GM19328 (cell line): ENCODE measurements at regions not wholly inside any gene's neighbourhood (a gene's known extent, or its start where the extent isn't known, plus 50 kb on each side); places are given as distances from the start of the nearest gene placed in this dataset.

ENCODE experiments used
- ATAC-seq: cut with Tn5 transposase; IDR thresholded peaks from one replicate; pipeline ENCODE4 v1.9.1; 2021; ENCODE audit warnings: mild to moderate bottlenecking, moderate library complexity; ENCODE audit not compliant: unreplicated experiment

DNA sequence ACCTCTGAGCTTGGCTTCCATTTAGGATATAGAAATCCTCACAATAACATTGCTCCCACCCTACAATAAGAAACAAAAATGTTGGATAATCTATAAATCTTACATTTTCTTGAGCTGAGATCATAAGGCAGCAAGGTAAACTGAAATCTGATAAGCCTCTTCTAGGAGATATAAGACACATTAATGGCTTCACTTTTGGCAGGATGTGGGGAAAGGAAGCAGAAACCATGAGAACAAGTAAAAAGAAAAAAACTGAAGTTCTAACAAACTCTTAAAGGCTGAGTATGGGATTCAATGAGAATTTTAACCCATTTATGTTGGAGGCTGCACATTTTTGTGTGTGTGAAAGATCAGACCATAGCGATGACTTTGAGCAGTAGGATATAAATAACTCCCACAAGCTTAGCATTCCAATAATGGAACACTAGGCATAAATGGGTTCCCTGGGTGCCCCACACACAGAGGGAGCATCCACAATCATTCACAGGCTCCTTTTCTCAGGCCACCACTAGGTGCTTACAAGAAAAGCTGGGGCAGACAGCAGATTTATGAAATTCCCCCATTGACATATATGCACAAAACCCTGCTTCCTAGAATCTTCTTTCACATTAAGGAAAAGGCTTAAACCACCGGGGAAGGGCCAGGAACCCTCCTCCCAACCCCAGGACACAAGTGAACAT, 564.9 kb upstream of the MGMT start:
- no peak for ATAC-seq

DNA sequence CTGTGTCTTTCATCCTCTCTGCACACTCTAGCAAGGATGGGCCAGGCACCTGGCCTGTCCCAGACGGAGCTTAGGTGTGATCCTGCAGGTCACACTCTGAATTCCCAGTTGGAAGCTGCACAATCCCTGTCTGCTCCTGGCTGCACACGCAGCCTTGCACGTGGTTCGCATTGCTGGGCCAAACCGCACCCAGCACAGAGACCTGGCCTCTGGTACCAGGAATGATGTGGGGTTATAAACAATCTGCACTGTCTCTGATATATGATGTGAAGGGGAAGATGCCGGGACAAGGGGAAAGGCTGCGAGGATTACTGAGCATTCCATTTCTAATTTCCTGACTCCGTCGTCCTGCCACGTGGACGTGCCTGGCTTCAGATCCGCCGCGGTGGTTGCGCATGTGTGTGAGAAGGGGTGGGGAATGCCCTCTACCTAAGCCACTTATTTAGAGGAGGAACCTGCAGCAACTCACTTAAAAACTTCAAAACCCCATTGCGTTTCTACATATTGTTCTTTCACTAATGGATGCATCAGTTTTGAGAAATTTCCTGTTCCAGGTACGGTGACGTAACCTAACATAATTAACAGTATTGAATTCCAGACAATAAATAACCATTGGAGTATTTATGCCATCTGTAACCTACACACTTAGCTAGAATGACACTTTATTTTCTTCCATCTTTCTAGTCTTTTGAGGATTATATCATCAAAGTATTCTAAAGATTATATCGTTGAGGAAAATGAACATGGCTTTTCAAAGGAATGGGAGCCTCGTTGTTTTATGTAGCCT, 559.7 kb upstream of the MGMT start:
- ATAC-seq: no peak

- no peak for ATAC-seq
Observed at GRCh38 chr10:128908099-128908498, 558.9 kb upstream of the MGMT start.

DNA sequence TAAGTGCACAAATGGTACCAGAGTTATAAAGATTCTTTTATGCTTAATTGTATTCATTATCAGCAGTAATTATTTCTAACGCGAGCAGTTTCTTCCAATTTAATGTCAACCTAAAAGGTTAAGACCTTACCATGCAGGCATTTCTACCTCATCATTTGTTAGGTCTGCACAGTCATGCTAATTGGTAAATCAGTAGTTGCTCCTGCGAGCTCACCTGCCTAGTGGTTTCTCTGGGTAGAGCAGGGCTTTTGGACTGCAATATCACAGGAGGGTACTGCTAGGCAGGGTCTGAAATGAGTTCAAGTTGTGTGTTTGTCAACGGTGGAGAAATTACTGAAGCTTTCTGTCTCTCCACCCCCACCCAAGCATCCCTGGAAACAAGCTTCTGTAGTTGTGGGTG, 558.5 kb upstream of the MGMT start:
- no peak for ATAC-seq

- no peak for ATAC-seq
Observed at GRCh38 chr10:128912568-128913311, 554.3 kb upstream of the MGMT start.

GRCh38 chr10:128914681-128915080, 552.4 kb upstream of the MGMT start:
- ATAC-seq: no peak

DNA sequence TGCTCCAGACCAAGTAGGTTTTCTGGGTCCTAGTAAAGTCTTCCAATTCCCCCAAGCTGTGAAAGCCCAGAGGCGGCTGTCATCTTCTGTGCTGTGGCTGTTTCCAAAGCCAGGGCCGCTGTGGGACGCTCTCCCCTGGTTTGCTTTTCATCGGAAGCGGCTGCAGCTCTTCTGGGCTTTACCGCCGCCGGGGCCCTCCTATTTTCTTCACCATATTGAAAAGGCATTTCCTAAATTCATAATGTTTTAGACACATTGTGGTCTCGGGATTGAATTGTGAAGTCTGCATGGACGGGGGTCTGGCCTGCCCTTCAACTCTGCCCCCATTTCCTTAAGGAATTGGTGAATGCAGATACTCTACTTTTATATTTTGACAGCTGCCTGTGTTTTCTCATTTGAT, 551.4 kb upstream of the MGMT start:
- ATAC-seq: no peak

DNA sequence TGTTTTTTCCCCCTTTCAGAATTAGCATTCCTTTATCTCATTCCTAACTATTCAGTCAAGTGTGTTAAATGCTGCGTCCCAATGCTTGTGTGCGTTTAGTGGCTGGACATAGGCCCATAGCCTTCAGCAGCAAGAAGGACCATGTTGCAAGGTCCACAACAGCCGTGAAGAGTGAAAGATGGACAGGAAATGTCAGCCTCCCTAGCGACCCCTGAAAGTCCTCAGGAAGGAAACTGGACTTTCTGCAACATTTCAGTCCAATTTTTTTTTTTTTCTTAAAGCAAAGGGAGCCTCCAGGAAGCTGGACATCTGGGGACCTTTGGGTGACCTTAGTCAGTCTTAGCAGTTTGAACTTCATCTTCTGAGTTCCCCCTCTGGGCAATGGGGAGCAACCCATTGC, 550.7 kb upstream of the MGMT start:
- ATAC-seq: no peak

DNA sequence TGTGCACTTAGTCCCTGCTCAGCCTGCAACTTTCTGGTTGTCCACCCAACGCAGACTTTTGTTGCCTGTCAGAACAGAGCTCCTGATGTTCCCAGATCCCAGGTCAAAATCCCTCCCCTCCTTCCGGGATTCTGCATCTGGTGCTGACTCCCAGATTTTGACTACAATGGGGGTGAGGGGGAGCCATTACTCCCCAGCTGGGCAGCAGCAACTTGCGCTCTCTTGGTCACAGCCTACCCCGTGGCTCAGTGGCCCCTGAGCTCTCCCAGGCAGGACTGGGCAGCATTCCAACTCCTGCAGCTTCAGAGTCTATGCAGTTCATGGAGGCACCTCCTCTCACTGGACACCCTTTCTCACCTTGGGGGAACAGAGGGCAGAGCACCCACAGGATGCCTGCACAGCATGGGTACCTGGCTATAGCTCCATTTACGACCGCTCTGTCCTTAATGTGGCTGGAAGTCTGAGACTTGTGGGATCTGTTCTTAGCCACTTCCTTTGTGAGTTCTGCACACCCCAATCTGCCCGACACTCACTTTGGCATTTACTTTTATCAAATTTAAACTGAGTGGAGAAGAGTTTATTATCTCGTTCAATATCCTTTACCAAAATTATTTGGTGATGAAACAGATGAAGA, 545.5 kb upstream of the MGMT start:
- ATAC-seq: no peak

DNA sequence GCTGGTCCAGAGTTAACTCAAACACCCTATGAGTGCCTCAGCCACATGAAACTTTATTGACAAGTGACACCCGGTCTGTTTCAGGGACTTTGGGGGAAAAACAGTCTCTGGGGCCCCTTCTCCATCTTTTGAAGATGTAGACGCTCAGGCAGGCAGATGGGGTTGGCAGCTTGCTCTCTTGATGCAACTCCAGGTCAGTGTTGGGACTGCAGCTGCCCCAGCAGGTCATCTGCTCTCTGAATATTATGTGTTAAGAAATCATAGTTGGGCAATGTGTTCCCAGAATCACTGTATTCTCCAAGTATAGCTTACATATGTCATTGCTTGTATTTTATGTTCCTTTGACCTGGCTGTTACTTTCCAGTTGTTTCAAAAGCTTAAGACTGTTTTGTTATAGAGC, 544.9 kb upstream of the MGMT start:
- no peak for ATAC-seq

- no peak for ATAC-seq
Observed at GRCh38 chr10:128922619-128923196, 544.3 kb upstream of the MGMT start.

- no peak for ATAC-seq
Observed at GRCh38 chr10:128924918-128925317, 542.1 kb upstream of the MGMT start.

DNA sequence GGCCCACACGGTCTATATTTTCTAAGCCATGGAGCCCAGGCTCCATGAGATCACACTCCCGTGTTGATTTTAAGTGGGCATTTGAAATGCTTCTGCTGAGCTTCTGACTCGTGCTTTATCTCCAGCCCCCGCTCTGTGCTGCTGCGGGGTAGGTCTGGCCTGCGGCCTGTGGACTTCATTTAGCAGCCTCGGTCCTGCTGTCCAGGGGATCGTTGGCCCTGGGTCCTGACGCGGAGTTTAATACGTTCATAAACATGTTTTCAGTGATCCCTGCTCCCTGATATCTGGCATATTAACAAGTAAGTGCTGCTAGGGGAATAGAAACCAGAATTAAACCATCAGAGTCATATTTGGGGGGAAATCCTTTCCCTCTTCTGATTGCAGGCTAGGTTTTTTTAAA, 540.3 kb upstream of the MGMT start:
- no peak for ATAC-seq

DNA sequence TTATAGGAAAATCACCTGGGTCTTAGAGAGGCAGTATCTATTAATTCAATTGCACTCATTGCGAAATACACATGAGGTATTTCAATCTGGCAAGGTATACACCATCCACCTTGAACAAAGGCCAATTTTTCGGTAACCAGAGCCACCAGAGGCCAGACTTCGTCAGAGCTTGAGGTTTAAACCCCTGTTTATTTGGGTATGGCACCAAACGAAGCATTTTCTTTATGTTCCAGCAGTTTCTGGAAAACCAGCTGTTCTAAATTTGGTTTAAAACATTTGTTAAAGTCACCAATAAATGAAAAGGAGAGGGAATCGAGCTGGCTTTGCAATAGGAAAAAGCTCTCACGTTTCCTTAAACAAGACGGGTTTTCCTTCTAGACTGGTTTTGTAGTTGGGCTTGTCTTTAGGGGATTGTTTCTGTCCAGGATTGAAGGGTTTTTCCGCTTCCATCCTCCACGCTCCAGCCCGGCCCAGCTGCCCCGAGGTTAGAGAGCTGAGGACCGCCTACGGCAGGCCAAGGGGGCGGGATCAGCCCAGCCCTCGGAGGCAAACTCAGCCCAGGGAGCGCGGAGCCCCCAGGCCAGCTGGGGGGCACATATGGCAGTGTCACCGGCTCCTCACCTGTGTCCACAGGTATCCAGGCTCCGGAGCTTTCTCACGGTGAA, 539.4 kb upstream of the MGMT start:
- no peak for ATAC-seq

- no peak for ATAC-seq
Observed at GRCh38 chr10:128928231-128928836, 538.7 kb upstream of the MGMT start.

- no peak for ATAC-seq
Observed at GRCh38 chr10:128929131-128929530, 537.9 kb upstream of the MGMT start.

DNA sequence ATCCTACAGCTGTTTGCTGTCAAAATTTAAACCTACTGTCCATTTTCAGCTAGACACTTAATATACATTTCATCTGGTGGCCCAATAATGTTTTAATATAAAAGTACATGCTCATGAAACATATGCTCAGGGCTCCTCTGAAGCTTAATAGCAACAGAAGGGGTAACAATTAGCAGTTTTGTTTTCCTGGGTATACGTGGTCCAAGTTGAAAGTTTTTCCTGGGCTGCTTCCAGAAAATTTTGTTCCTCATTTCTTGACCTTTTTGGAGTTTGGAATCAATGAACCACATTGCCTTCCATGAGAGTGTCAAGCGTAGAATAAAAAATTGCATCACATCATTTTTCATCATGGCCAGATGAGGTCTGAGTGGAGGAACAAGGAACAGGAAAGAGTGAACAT, 537.3 kb upstream of the MGMT start:
- no peak for ATAC-seq

DNA sequence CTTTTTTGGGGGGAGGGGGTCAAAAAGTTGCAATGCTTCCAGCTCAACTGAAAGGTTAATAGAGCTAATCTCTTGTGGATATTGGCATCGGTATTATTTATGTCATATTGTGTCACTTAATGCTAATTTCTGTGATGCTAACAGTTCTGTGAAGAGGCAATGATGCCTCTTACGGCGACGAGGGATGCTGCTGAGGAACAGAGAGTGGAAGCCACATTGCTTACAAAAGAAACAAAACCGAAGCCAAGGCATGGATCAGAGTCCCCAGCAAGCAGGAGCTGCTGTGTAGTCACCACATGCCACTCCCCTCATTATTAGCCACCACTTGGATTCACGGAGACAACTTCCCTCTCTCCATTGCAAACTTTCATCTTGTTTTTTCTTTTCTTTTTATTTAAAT, 536.5 kb upstream of the MGMT start:
- ATAC-seq: no peak

DNA sequence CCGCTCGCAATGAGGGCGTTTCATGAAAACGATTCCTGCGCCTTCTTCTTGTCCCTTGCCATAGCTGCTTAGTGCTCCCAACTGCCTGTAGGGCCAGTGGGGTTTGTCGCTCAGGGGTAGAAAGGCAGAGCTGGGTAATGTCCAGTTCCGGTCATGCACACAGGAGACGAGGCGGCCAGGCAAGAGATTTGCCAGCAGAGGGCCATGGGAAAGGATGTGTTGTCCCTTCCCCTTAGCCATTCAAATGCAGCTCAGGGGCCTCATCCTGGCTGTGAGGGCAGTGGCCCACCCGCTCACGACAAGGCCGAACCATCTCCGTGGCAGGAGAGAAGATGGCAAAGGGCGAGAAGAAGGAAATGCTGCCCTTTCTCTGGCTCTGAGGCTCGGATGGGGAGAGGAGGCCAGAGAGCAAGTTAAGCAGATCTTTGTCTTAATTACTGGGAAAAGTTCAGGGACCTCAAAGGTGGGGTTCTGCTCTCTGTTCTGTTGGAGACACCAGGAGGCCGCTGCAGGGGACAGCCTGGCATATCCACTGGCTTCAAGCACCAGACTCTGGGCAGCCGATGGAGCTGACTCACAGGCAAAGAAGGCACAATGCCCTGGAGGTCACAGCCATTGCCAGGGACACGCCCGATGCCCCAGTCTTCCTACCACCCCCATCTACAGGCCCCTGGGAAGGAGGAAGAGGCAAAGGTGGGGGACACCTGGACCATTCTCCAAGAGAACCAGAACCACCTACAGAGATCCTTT, 534.8 kb upstream of the MGMT start:
- no peak for ATAC-seq
